Erythroblast (primary cell): ENCODE measurements at regions not wholly inside any gene's neighbourhood (a gene's known extent, or its start where the extent isn't known, plus 50 kb on each side); places are given as distances from the start of the nearest gene placed in this dataset.

Experiments used
- DNase-seq, 2 experiments: peaks; one replicate each; lab custom pipeline; 2025; lab: John Stamatoyannopoulos, UW
- GATA1 ChIP-seq: IDR thresholded peaks from 2 replicates; pipeline ENCODE4 v1.6.1; 2011; ENCODE audit warnings: low read depth, mild to moderate bottlenecking, control low read depth, low read length, moderate library complexity
- POLR2A ChIP-seq: IDR thresholded peaks from 2 replicates; pipeline ENCODE4 v1.6.1; 2011; ENCODE audit warnings: mild to moderate bottlenecking, low read length

DNA sequence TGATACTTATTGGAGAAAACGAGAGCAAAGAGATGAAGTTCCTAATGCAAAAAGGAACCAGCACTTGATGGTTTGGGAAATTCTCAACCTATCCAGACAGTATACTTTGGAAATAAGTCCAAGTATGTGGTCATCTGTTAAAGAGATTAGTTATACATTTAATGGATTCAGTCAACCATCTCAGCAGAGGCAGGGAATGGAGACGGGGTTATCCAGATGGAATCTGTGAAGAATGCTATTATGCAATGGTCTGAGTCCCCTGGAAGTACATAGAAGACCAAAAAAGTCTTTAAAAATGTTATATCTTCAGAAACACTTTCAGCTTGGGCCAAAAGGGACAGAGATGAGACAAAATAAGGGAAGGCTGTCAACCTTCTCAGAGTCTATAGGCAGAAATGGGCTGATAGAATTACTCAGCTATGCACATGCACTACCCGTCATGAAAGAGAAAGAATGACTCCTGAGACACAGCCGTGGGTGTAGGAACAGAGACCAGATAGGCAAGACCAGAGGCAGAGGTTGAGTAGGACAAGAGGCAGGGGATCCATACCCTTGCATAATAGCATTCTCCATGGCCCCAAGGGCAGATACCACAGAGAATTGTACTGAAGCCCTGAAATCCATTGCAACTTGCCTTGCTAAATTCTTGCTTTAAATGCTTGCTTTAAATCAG, 738.8 kb upstream of the POT1 start:
- no peak for TF ChIP-seq POLR2A
- no peak for TF ChIP-seq GATA1
- DNase-seq = no peak

DNA sequence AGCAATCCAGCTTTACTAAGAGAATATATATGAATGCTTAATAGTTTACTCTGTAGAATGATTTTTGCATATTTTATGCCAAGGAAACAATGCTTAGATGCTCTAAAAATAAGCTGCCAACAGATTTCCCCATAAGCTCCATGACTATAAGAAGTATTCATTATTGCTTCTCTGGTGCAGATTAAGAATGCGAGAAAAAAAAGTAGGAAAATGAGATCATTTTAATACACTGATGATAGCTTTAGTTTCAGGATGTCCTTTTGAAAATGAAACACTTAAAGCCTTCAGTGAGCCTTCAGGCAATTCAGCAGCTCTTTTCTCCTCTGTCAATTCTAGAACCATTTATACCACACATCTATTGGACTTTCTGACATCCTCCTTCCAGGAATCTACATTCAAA, 735.0 kb upstream of the POT1 start:
- no peak for TF ChIP-seq POLR2A
- no peak for TF ChIP-seq GATA1
- DNase-seq = no peak

DNA sequence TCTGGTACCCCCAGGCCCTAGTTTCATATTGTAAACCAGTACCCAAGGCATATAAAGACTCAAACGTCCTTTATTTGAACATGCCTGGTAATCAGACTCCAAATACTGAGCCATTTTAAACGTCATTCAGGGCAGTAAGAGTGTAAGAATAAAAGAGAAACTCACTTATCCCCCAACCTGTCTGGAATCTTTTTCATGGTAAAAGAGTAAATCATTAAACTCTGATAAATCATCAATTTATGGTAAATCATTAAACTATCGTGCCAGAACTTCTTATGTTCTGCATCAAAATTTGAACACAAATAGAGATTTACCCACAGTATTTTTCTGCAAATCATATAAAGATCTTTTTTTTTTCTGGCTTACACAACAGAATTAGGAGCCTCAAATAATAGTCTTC, 734.3 kb upstream of the POT1 start:
- no peak for DNase-seq
- TF ChIP-seq GATA1 (no peak), POLR2A (no peak)

DNA sequence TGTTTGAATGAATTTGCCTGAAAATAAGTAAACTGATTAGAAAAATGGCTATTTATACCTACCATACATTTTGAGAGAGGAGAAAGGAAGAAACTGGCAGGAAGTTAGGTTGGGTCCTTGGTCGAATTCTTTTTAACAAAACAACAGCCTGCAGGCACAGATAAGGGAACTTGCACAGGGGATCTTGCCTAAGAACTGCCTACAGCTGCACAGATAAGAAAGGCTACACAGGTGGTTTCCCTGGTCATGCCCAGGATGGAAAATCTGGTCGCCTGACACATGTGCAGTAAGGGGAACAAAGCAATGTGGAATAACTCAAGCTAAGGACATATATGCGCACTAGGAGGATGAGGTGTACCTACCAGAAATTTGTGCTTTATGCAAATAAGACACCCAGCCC, 732.1 kb upstream of the POT1 start:
- TF ChIP-seq GATA1 (no peak), POLR2A (no peak)
- peak; percentile 3 to 38 for DNase-seq

DNA sequence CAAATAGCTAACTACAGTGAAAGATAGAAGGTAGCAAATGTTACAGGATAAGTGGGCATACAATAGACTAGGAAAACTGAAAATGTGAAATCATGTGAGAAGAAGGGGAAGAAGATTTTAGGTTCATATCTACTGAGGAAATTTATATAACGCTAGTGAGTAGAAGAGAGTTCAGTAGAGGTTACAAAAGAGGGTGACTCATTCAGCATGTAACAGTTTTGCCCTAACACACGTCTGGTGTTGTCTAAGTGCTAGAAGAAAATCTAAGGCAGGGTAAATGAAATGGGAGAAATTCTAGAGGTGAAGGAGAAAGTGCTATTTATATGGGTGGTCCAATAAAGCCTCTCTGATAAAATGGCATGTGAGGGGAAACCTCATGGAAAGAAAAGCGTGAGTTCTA, 731.4 kb upstream of the POT1 start:
- DNase-seq = no peak

DNA sequence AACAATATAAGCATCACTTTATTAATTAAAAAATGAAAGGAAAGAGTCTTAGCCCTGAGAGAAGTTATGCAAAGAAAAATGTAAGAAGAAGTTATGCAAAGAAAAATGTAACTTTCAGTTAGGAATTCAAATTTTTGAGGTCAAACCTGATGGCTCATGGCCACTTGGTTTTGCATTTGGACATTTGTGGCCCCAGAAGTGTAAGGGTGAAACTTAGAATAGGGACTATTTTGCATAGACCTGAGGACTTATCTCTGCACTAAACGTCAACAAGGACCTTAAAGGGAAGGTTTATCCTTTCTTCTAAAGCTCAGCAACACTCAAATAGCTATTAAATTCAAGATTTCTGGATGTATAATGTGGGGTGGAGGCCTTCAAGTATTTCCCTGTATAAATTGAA, 724.5 kb upstream of the POT1 start:
- TF ChIP-seq POLR2A (no peak), GATA1 (no peak)
- DNase-seq = no peak

More for the DNA sequence above, 731.4 kb upstream of the POT1 start:
- TF ChIP-seq POLR2A (no peak), GATA1 (no peak)

DNA sequence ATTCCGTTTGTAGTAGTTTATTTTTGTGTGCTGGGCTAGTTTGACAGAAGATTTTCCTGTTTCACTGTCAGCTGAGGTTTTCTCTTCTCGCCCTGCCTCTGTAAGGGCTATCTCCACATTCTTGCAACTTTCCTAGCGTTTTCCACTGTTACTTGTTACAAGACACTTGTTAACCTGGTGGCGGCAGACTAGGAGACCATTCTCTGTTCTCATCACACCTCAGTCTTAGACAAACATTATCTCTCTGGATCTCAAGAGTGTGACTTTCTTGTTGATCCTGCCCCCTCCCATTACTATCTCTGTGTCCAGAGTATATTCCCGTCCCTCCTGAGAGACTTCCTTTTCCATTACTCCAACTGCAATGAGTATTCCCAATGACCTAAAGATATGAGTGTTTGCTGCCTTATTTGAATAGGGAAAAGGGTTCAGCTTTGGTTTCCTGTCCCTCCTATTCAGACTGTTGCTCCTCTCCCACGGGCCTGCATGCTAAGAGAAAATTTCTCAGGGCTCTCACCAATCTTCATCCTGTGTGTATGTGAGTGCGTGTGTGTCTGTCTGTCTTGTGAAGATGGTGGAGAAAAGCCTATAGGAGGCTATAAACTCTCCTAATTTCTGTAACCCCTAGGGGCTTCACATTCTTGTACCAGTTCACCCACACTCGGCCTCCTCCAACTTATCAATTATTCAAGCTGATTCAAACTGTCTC, 722.4 kb upstream of the POT1 start:
- no peak for TF ChIP-seq GATA1

DNA sequence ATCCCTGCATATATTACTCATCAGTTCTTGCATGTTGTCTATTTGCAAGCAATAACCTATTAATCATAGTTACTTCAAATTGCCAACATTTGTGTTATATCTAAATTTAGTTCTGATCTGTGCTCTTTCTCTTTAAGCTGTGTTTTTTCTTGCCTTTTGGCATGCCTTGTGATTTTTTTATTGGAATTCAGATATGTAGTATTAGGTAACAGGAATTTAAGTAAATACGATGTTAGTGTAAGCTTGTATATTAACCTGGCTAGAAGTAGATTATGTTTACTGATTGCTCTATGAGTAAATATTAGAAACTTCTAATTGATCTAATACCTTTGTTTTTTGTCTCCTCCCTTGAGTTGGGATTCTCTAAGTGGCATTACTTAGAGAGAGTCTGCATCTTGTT, 718.9 kb upstream of the POT1 start:
- no peak for DNase-seq
- TF ChIP-seq GATA1 = no peak
- TF ChIP-seq POLR2A = no peak

More for the DNA sequence above, 722.4 kb upstream of the POT1 start:
- DNase-seq = no peak

DNA sequence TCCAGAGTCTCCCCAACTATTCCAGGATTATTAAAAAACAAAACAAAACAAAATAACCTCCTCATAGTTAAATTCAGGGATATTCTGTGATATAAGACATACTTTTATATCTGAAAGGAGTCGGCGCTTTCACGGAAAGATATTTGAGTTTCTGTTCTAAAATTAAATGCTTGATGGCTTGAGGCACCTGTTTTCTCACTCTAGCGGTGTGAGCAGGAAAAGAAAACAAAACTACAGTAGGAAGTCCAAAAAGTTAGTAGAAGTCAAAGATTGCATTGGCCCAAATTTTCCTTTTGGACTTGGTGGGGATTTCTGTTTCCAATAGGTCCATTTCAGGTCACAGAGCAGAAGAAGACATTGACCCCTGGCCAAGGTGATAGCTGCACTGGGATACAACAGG, 716.1 kb upstream of the POT1 start:
- no peak for TF ChIP-seq GATA1
- no peak for TF ChIP-seq POLR2A

DNA sequence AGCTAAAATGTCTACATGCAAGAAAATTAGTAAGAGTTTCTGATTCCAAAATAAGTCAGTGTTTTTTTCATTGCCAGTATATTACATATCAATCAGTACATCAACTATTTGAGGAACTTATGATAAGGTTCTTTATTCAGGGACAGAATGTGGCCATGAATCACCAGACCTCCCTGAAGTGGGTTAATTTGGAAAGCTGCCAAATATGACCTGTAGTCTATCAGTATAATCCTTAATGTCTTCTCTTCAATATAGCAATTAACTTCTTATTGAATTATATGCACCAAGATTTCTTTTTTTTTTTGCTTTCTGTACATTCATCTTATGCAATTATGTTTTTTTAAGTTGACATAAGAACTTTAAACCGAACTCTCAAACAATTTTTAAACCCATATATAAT, 714.5 kb upstream of the POT1 start:
- TF ChIP-seq POLR2A (no peak), GATA1 (no peak)
- DNase-seq = no peak

More for the DNA sequence above, 716.1 kb upstream of the POT1 start:
- DNase-seq = no peak

DNA sequence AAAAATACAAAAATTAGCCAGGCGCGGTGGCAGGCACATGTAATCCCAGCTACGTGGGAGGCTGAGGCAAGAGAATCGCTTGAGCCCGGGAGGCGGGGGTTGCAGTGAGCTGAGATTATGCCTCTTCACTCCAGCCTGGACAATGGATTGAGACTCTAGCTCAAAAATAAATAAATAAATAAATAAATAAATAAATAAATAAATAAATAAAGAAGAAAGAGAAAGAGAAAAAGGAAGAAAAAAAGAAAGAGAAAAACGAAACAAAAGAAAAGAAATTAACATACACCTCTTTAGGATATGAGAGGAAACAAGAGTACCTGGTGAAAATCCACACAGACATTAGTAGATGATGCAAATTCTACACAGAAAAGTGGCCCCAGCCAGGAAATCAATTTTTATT, 713.7 kb upstream of the POT1 start:
- TF ChIP-seq POLR2A = no peak
- TF ChIP-seq GATA1 = no peak
- DNase-seq = no peak

DNA sequence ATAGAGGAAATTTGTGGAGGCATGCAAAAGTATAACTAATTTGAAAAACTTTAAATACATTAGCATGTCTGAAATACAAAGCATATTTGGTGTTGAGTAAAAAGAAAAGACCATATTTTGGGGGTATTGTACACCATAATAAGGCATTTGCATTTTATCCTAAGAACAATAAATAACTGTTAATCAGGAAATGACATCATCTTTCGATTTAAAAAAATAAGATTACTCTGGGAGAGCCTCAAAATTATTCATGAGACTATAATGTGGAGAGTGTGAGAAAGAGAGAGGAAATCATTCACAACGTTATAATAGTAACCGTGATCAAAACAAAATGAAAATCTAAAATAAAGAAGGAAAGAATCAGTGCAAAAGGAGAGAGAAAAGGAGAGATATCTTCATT, 712.3 kb upstream of the POT1 start:
- TF ChIP-seq GATA1 (no peak), POLR2A (no peak)
- DNase-seq = no peak

DNA sequence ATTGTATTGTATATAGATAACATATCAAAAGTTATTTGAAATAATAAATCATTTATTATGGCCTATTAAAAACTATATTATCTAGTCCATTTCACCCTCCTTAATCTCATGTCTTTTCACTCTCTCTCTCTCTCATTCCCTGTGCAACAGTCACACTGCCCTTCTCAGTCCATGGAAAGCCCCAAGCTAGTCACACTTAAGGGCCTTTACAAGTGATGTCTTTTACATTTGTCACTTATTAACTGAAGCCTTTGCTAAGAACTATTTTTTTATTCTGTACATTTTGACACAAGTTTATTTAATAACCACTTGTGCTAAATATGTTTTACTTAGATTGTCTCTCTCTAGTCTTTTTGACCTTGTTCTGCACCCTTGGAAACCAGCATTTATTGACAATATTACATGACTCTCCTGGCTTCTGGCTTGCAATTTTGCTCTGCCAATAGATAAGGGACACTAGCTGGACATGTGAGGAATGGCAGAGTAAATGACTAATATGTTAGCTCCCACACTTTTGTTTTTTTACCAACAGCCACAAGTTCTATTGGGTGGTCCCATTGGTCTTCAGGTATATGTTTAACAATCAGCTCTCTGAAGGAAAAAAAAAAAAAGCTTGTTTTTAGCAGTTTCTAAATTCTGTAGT, 706.8 kb upstream of the POT1 start:
- TF ChIP-seq POLR2A (no peak), GATA1 (no peak)
- DNase-seq = no peak

DNA sequence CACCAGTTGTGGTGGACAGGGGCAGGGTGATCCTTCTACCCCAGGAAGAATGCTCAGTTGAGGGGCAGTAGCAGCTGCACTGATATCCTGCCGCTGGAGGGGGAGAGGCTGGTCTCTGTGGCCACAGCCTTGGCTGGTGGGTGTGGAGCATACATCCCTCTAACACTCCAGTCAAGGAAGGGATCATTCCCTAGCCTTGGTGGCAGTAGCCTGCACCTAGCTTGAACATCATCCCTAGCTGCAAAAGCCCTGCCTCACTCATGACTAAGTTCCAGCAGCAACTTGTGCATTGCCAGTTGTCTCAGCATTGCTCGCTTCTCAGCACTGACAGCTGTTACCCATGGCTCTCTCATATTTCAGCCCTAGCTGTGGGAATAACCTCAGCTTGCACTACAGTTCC, 688.9 kb upstream of the POT1 start:
- TF ChIP-seq POLR2A (no peak), GATA1 (no peak)

More for the DNA sequence above, 688.9 kb upstream of the POT1 start:
- no peak for DNase-seq
